GM21529 (cell line): ENCODE measurements at regions not wholly inside any gene's neighbourhood (a gene's known extent, or its start where the extent isn't known, plus 50 kb on each side); places are given as distances from the start of the nearest gene placed in this dataset.

Source experiments
- ATAC-seq: cut with Tn5 transposase; IDR thresholded peaks from one replicate; pipeline ENCODE4 v1.9.1; 2021; ENCODE audit not compliant: unreplicated experiment

GRCh38 chr1:39107341-39108290 is 81.5 kb downstream of the NDUFS5 start:
- no peak for ATAC-seq

DNA sequence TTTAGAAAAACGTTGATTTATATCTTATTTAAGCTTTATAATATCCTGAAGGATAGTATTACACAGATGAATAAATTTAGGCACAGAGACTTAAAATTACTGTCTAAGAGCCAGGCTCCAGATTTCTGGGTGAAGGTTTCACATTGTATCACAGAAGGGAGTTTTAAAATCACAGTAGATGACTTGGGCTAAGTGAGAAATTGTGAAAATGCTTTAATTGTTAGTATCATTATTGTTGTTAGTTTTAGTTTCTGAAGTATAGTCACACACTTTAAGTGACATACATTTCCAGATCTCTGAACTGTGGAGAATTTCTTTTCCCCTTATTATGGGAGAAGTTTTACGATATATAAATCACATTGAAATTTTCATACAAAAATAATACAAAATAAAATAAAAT is 83.5 kb downstream of the NDUFS5 start:
- ATAC-seq = no peak

- no peak for ATAC-seq
These were observed 84.2 kb downstream of the NDUFS5 start for GRCh38 chr1:39110325-39110851.

DNA sequence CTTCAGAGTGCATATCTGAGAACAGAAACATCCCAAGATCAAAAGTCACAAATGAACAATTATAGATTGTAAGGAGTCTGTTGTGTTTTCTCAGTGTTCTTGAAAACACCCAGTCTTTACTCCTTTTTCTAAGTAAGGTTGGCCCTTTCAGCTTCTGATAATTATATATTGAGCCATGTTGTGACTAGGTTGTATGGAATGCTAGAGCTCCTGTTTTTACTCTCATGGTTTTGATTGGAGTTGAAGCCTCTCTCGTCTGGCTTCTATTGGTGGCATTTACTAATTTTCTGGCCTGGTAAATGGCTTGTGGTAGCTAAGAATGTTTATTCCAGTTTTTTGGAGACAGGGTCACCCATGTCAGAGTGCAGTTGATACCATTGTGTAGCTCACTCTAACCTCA is 84.7 kb downstream of the NDUFS5 start:
- no peak for ATAC-seq

- no peak for ATAC-seq
These were observed 87.1 kb downstream of the NDUFS5 start for GRCh38 chr1:39113109-39113743.

- no peak for ATAC-seq
These were observed 89.0 kb upstream of the MACF1 start for GRCh38 chr1:39115271-39116110.

DNA sequence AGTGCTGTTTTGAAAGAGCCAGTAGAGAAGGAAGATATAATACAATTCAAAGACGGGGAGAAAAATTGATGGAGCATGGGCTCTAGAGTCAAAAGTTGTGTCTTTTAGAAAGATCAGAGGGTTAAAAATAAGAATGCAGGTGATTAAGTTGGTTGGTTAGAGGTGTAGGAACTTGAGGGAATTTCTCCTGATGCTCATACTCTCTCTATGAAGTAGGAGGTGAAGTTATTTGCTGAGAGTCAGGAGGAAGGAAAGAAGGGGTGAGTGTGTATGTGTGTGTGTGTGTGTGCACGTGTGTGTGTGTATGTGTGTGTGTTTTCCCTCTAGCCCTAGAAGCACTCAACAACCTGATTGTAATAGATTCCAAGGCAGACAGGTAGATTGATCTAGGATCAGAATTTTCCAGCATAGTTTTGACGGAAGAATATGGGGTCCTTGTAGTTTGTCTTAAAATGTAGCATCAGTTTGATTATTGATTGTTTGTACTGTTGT is 88.3 kb upstream of the MACF1 start:
- no peak for ATAC-seq

DNA sequence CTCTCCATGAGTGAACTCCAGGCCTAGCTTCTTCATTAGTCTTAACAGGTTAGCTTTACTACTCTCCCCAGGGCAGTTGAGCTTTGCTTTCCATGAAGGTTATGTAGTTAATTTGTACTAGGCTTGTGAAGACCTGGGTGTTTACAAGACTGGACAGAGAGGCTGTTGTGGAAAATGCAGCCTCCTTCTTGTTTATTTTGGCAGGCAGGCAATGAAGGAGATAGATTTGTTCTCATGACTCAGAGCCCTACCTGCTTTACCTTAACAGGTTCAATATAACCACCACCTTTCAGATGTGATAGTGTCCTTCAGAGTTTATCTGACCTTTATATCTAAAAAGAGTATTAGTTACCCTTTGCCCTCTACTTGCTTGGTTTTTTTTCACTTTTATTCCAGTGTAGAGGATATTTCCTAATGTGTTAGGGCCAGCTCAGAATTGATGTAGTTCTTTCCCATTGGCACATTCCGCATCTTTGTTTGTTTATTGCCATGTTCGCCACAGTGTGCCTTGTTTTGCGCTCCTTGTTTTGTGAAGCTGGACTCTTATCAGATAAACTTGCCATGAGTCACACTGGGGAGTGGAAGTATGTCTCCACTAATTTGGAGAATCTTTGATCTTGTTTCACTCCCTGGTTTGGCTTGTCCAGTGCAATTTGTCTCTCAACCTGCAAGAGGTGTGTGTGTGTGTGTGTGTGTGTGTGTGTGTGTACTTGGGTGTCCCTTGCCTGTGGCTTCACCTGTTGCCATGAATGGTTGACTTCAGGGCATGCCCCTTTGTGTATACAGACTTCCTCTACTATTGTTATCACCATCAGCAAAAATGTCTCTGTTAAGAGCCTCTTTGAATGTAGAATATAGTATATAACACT is 87.4 kb upstream of the MACF1 start:
- no peak for ATAC-seq

GRCh38 chr1:39117899-39118450 is 86.5 kb upstream of the MACF1 start:
- no peak for ATAC-seq

DNA sequence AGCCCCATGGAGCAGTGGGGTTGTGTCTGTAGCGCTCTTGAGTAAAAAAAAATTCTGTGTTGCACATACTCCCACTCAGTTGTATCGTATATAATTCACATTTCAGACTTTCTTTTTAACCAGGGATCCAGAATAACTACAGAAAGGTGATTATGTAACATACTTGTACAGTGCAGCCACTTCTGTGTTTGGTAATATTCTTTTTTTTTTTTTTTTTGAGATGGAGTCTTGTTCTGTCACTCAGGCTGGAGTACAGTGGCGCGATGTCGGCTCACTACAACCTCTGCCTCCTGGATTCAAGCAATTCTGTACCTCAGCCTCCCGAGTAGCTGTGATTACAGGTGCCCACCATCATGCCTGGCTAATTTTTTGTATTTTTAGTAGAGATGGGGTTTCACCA is 82.4 kb upstream of the MACF1 start:
- ATAC-seq = no peak

GRCh38 chr1:39124282-39124681 is 80.2 kb upstream of the MACF1 start:
- ATAC-seq = no peak

DNA sequence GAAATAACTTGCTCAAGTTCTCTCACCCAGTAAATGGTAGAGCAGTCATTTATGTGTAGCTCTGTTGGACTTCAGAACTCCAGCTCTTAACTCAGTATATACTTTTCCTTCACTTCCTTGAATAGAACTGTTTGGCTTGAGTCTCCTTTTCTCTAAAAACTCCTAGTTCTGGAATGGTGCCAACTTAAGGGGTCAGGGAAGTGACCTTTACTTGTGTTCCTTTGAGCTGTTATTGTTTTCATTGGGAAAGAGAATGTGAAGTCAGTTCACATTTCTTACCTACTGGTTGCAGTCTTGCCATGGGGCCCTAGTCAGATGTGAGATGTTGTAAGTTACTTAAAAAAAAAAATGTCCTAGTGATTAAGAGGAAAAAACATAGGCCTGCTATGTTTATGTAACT is 77.0 kb upstream of the MACF1 start:
- ATAC-seq = no peak

GRCh38 chr1:39128126-39128525 is 76.4 kb upstream of the MACF1 start:
- ATAC-seq = no peak

GRCh38 chr1:39128959-39129358 is 75.5 kb upstream of the MACF1 start:
- ATAC-seq = no peak

DNA sequence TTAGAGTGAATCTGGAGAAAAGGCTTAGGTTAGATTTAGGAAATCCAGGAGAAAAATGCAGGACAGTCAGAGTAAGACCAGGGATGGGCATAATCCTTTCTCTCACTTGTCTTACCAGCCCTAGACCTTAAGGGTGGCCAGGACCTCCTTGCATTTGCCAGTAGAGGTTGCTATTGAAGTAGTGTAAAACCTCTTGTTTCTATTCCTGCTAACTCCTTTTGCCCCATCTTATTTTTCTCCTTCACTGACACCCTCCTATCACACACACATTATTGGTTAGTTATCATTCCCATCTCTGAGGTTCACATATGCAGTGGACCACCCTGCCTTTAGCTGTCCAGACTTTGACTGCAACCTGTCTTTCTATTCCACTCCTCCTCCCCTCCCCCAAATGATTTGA is 75.0 kb upstream of the MACF1 start:
- ATAC-seq = no peak

DNA sequence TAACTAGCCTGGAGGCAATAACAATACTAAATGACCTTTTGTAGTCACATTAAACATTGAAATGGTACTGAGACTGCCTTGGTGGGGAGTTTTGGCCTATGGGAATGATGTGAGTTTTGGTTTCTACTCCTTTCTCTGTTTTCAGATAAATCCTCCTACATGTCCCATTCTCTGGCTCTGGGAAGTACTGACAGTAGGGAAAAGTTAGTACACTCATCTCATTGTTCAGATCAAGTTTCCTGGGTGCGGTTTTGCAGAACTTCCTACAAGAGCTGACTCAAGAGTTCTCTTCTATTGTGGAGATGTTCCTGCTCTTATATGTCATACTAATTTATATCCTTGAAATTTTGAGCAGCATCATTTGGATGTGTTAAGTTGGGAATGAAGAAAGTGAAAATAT is 74.2 kb upstream of the MACF1 start:
- no peak for ATAC-seq

DNA sequence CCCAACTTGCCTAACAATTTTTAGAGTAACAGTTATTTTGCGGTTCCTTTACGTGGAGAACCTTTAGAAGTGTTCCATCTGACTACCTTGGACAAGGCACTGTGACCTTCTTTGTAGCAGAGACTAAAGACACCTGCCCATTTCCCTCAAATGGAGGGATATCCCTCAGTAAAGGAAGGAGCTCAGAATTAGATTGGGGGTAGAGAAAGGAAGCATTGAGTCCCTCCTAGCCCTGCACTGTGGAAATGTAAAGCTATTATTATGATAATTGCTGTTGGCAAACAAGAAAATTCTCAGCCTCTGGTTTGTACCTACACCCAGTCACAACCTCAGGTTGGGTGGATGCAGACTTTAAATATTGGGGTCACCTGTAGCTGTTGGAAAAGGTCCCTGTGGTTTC is 72.6 kb upstream of the MACF1 start:
- ATAC-seq = no peak

DNA sequence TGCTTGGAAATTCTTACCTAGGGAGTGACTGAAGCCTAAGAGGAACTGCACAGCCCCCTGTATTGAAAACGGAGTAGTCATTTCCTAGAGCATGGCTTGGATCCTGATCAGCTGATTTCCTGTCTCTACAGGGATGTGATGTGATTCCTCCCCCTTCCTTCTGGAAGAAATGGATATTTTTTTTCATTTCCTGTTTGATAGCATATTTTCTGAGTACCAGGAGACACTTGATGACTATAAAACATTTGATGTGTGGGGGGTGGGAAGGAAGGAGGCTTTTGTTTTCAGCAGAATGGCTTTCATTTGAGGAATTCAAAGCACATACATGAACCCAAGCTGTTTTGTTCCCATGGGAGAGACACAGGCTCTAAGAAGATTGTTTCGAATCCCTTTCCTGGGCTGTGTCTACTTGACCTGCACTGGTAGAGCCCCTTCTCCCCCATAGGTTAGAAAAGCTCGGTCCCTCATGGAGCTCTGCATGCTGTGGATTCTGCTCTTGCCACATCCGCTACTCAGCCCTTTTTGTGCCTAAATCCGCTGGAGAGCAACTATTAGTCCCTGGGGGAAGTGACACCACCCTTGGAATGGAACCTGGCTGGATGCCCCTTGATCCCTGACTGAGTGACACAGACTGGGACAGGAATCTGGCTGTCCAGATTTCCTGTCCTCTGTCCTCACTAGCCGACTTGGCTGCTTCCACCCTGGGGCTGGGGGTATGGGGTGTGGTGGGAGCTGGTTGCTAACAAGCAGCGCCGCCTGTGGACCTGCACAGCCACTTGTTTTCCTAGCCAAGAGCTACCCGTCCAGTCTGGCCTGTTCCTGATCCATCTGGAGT is 71.8 kb upstream of the MACF1 start:
- no peak for ATAC-seq

DNA sequence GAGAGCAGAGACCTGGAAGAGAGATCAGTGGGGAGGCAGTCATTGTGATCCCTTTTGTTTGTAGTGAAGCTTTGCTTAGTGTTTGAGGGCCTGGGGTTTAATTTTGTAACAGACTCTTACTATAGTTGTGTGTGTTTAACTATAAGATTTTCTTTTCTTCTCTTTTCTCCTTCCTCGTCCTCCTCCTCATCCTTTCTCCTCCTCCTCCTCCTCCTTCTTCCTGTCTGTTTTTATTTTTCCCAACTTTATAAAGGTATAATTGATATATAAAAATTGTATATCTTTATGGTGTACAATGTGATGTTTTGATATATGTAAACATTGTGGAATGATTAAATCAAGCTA is 71.2 kb upstream of the MACF1 start:
- ATAC-seq = no peak
